Neural progenitor cell (in vitro differentiated cells): ENCODE measurements at regions not wholly inside any gene's neighbourhood (a gene's known extent, or its start where the extent isn't known, plus 50 kb on each side); places are given as distances from the start of the nearest gene placed in this dataset.

ENCODE experiments used
- DNase-seq: peaks from one replicate; pipeline ENCODE4 v3.0.0-alpha.2; 2016; ENCODE audit warnings: low spot score
- H2AFZ ChIP-seq: fragments of 200-600 bp; sonication (generic); replicated peaks from 2 replicates; pipeline ENCODE4 v1.6.1; 2016; ENCODE audit warnings: antibody characterized with exemption
- H3F3A ChIP-seq: fragments of 200-600 bp; sonication (generic); 2 replicates; pipeline ENCODE4 v1.6.1; 2016; ENCODE audit warnings: antibody characterized with exemption, low read depth
- H3K27ac ChIP-seq: fragments of 200-600 bp; sonication (generic); 2 replicates; pipeline ENCODE4 v1.5.1; 2016; ENCODE audit warnings: mild to moderate bottlenecking
- H3K27me3 ChIP-seq: fragments of 200-600 bp; sonication (generic); 2 replicates; pipeline ENCODE4 v1.6.1; 2016; ENCODE audit warnings: mild to moderate bottlenecking, moderate library complexity
- H3K36me3 ChIP-seq: fragments of 200-600 bp; sonication (generic); 2 replicates; pipeline ENCODE4 v1.5.1; 2016
- H3K4me1 ChIP-seq: fragments of 200-600 bp; sonication (generic); 2 replicates; pipeline ENCODE4 v1.6.1; 2016; ENCODE audit warnings: mixed run types
- H3K4me2 ChIP-seq: fragments of 200-600 bp; sonication (generic); 2 replicates; pipeline ENCODE4 v1.6.1; 2016
- H3K4me3 ChIP-seq: fragments of 200-600 bp; sonication (generic); 2 replicates; pipeline ENCODE4 v1.5.1; 2016
- H3K79me2 ChIP-seq: fragments of 200-600 bp; sonication (generic); 2 replicates; pipeline ENCODE4 v1.6.1; 2016; ENCODE audit warnings: low read depth
- H3K9ac ChIP-seq: fragments of 200-600 bp; sonication (generic); 2 replicates; pipeline ENCODE4 v1.6.1; 2016
- H3K9me3 ChIP-seq: fragments of 200-600 bp; sonication (generic); 2 replicates; pipeline ENCODE4 v1.5.1; 2016; ENCODE audit warnings: low read depth
- H4K20me1 ChIP-seq: fragments of 200-600 bp; sonication (generic); 2 replicates; pipeline ENCODE4 v1.6.1; 2016; ENCODE audit warnings: low read depth
- H3K27ac Mint-ChIP-seq: 3 replicates; pipeline ENCODE4 v1.8.0; 2021; ENCODE audit warnings: mixed read lengths
- H3K27me3 Mint-ChIP-seq: 2 replicates; pipeline ENCODE4 v1.8.0; 2022; ENCODE audit warnings: low read depth, mild to moderate bottlenecking, inconsistent platforms, moderate library complexity, mixed read lengths; ENCODE audit not compliant: insufficient read depth
- H3K36me3 Mint-ChIP-seq: 3 replicates; pipeline ENCODE4 v1.8.0; 2021; ENCODE audit warnings: mixed read lengths
- H3K4me1 Mint-ChIP-seq: 3 replicates; pipeline ENCODE4 v1.8.0; 2021; ENCODE audit warnings: mixed read lengths
- H3K4me3 Mint-ChIP-seq: 3 replicates; pipeline ENCODE4 v1.8.0; 2021; ENCODE audit warnings: mild to moderate bottlenecking, moderate library complexity, mixed read lengths
- H3K9me3 Mint-ChIP-seq: 3 replicates; pipeline ENCODE4 v1.8.0; 2020; ENCODE audit warnings: mixed read lengths
- CTCF ChIP-seq: fragments of 200-600 bp; sonication (generic); IDR thresholded peaks from 2 replicates; pipeline ENCODE4 v1.5.1; 2017; ENCODE audit warnings: antibody characterized with exemption, mild to moderate bottlenecking
- EZH2 ChIP-seq: fragments of 200-600 bp; sonication (generic); IDR thresholded peaks from 2 replicates; pipeline ENCODE4 v1.6.1; 2017; ENCODE audit warnings: antibody characterized with exemption, mild to moderate bottlenecking, moderate library complexity
- EZH2phosphoT487 ChIP-seq: fragments of 200-600 bp; sonication (generic); IDR thresholded peaks from 2 replicates; pipeline ENCODE4 v1.6.1; 2017; ENCODE audit warnings: antibody characterized with exemption

DNA sequence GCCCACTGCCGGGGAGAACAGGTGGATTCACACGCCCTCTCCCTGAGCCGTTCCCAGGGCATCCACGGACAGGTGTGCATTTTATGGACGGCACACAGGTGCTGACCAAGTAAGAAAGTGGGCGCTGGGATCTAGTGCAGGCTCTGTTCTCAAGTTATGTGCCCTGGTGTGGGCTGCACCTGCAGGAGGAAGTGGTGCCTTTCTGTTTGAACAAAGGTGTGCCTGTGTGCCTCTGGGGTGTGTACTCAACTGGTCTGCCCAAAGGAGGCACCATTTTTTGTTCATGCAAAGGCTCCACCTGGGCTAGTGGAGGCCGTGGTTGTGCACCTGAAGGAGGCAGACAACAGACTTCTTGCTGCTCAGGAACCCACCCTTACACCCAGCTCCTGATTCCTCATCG is 88.2 kb upstream of the HK2 start:
- no peak for TF ChIP-seq CTCF
- TF ChIP-seq EZH2phosphoT487, result no peak
- TF ChIP-seq EZH2, result no peak
- H3K79me2 ChIP-seq, result no peaks in the 10 kb centered on the region
- H3K36me3 ChIP-seq, result no peaks in the 10 kb centered on the region
- Mint-ChIP-seq H3K9me3 (no peaks in the 10 kb centered on the region), H3K4me1 (peaks cover 40% of the 10 kb centered on the region), H3K36me3 (no peaks in the 10 kb centered on the region), H3K27me3 (peaks cover 2% of the 10 kb centered on the region), H3K4me3 (no peak overlapping the region), H3K27ac (no peak overlapping the region)
- H4K20me1 ChIP-seq, result no peaks in the 10 kb centered on the region
- H3F3A ChIP-seq, result peaks cover 4% of the 10 kb centered on the region
- no peaks in the 10 kb centered on the region for H3K27me3 ChIP-seq
- H3K9me3 ChIP-seq, result no peaks in the 10 kb centered on the region
- no peak overlapping the region for H3K27ac ChIP-seq
- H3K4me1 ChIP-seq, result peaks cover 25% of the 10 kb centered on the region
- no peak overlapping the region for H2AFZ ChIP-seq
- H3K4me2 ChIP-seq, result no peak overlapping the region
- no peak overlapping the region for H3K9ac ChIP-seq
- DNase-seq, result no peak
- H3K4me3 ChIP-seq, result no peak overlapping the region

DNA sequence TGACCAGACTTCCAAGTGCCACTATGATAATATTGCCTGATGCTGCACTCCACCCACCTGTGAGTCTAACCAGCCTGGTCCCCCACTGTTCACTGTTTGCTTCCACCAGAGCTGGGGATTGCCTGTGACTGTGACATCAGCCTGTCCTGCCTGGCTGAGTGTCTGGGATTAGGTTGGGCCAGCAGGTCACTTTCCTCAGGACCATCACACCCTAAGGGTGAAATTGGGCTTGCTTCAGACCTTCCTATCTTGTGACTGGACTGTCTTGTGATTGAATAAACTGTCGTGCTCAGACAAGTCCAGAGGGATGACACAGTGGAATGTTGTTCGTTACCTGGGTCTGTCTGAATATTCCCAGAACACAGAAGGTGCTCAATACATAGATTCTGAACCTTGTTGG is 87.4 kb upstream of the HK2 start:
- no peak overlapping the region for H3K27ac ChIP-seq
- Mint-ChIP-seq H3K9me3 (no peaks in the 10 kb centered on the region), H3K27ac (no peak overlapping the region), H3K4me1 (peaks cover 35% of the 10 kb centered on the region), H3K36me3 (no peaks in the 10 kb centered on the region), H3K27me3 (peaks cover 4% of the 10 kb centered on the region), H3K4me3 (peak overlapping the region; percentile 41)
- no peaks in the 10 kb centered on the region for H4K20me1 ChIP-seq
- peaks cover 4% of the 10 kb centered on the region for H3F3A ChIP-seq
- H2AFZ ChIP-seq, result no peak overlapping the region
- H3K9me3 ChIP-seq, result no peaks in the 10 kb centered on the region
- TF ChIP-seq CTCF (no peak), EZH2phosphoT487 (no peak), EZH2 (no peak)
- H3K79me2 ChIP-seq, result no peaks in the 10 kb centered on the region
- H3K4me3 ChIP-seq, result no peak overlapping the region
- no peak for DNase-seq
- H3K4me2 ChIP-seq, result no peak overlapping the region
- peaks cover 18% of the 10 kb centered on the region for H3K4me1 ChIP-seq
- no peak overlapping the region for H3K9ac ChIP-seq
- H3K27me3 ChIP-seq, result no peaks in the 10 kb centered on the region
- H3K36me3 ChIP-seq, result no peaks in the 10 kb centered on the region

DNA sequence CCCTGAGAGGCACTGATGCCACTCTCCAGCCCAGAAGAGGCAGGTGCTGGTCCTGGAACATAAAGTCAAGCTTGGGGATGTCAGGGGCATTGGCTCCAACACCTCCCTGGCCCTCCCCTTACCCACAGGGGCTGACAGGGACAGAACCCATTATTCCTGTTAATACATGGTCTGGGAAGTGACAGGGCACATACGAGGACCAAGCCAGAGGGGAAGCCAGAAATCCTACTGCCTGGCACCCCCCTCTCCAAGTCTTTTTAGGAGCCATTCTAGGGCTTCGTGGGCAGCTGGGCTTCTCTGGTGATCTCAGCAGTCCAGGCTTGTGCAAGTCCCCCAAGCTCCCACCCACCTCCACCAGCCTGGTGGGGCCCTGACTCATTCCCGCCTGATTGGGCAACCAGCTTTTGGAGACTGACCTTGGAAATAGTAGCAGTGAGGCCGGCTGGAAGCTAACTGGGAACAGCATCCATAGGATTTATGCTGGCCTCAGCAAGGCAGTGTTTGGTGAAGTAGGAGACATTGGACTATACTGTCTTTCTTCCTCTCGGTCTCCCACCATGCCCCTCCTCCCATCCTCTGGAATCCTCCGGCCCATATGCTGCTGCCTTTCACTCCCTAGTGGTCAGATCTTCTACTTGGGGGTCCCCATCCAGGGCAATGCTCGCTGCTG is 86.4 kb upstream of the HK2 start:
- Mint-ChIP-seq H3K4me3 (no peak overlapping the region), H3K36me3 (no peaks in the 10 kb centered on the region), H3K9me3 (no peaks in the 10 kb centered on the region), H3K27me3 (peaks cover 4% of the 10 kb centered on the region), H3K4me1 (peaks cover 30% of the 10 kb centered on the region), H3K27ac (peak overlapping the region; percentile 78)
- peaks cover 4% of the 10 kb centered on the region for H3F3A ChIP-seq
- no peak overlapping the region for H3K4me2 ChIP-seq
- H3K27me3 ChIP-seq, result no peaks in the 10 kb centered on the region
- H3K27ac ChIP-seq, result no peak overlapping the region
- no peaks in the 10 kb centered on the region for H4K20me1 ChIP-seq
- no peak overlapping the region for H3K9ac ChIP-seq
- no peak for DNase-seq
- no peaks in the 10 kb centered on the region for H3K9me3 ChIP-seq
- no peak for TF ChIP-seq CTCF
- no peak for TF ChIP-seq EZH2
- TF ChIP-seq EZH2phosphoT487, result no peak
- peaks cover 14% of the 10 kb centered on the region for H3K4me1 ChIP-seq
- no peak overlapping the region for H2AFZ ChIP-seq
- no peaks in the 10 kb centered on the region for H3K36me3 ChIP-seq
- H3K4me3 ChIP-seq, result no peak overlapping the region
- H3K79me2 ChIP-seq, result no peaks in the 10 kb centered on the region
